ENCODE measurements at regions not wholly inside any gene's neighbourhood (a gene's known extent, or its start where the extent isn't known, plus 50 kb on each side); places are given as distances from the start of the nearest gene placed in this dataset.
"Not testable (repeated sequence)": the region's sequence is repeated elsewhere in the genome, so short reads cannot be mapped to it uniquely, and the experiment has no call there.

- H3K27ac ChIP-seq (ENCODE audit: low read length); H3K36me3 ChIP-seq (ENCODE audit: insufficient read depth, low read length); H3K4me3 ChIP-seq (ENCODE audit: low read length); H3K79me2 ChIP-seq (replicated peaks; ENCODE audit: insufficient read depth, low read length); H4K20me1 ChIP-seq (ENCODE audit: insufficient read depth); H3K27me3 ChIP-seq (ENCODE audit: insufficient read depth, low read depth, low read length); H3K9me2 ChIP-seq (ENCODE audit: insufficient read depth, low read length); H3K9me3 ChIP-seq (ENCODE audit: low read length); H3K9ac ChIP-seq (ENCODE audit: low read length); H3K4me2 ChIP-seq (ENCODE audit: low read length); H3F3A ChIP-seq (ENCODE audit: insufficient read depth, low read length, poor library complexity, severe bottlenecking); H2AFZ ChIP-seq (ENCODE audit: low read depth, low read length): not testable (repeated sequence)
These were observed 309.1 kb downstream of the GOLGA6L6 start for GRCh38 chr15:20232457-20232856.

GRCh38 chr15:20230656-20231055 is 310.9 kb downstream of the GOLGA6L6 start:
- not testable (repeated sequence) for H3K79me2 ChIP-seq (replicated peaks; ENCODE audit: insufficient read depth, low read length); H3K27me3 ChIP-seq (ENCODE audit: insufficient read depth, low read depth, low read length); H3K9me3 ChIP-seq (ENCODE audit: low read length)

DNA sequence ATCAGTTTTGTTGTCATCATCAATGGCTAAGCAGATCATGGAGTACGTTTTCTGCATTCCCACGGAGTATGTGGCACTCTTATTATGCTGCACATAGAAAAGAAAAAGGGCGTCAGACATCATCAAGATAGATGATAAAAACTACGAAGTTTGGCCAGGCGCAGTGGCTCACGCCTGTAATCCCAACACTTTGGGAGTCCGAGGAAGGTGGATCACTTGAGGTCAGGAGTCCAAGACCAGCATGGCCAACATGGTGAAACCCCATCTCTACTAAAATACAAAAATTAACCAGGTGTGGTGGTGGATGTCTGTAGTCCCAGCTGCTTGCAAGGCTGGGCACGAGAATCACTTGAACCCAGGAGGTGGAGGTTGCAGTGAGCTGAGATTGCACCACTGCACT is 312.8 kb downstream of the GOLGA6L6 start:
- not testable (repeated sequence) for H3K9me2 ChIP-seq (ENCODE audit: insufficient read depth, low read length); H3K27ac ChIP-seq (ENCODE audit: low read length); H4K20me1 ChIP-seq (ENCODE audit: insufficient read depth); H3F3A ChIP-seq (ENCODE audit: insufficient read depth, low read length, poor library complexity, severe bottlenecking); H3K9ac ChIP-seq (ENCODE audit: low read length); H3K4me3 ChIP-seq (ENCODE audit: low read length); H3K36me3 ChIP-seq (ENCODE audit: insufficient read depth, low read length); H3K27me3 ChIP-seq (ENCODE audit: insufficient read depth, low read depth, low read length); H2AFZ ChIP-seq (ENCODE audit: low read depth, low read length); H3K4me2 ChIP-seq (ENCODE audit: low read length); H3K9me3 ChIP-seq (ENCODE audit: low read length); H3K79me2 ChIP-seq (replicated peaks; ENCODE audit: insufficient read depth, low read length)

More at GRCh38 chr15:20230656-20231055, 310.9 kb downstream of the GOLGA6L6 start:
- not testable (repeated sequence) for H3K36me3 ChIP-seq (ENCODE audit: insufficient read depth, low read length); H2AFZ ChIP-seq (ENCODE audit: low read depth, low read length); H3K9me2 ChIP-seq (ENCODE audit: insufficient read depth, low read length); H3K4me2 ChIP-seq (ENCODE audit: low read length); H3F3A ChIP-seq (ENCODE audit: insufficient read depth, low read length, poor library complexity, severe bottlenecking); H3K9ac ChIP-seq (ENCODE audit: low read length); H3K27ac ChIP-seq (ENCODE audit: low read length); H3K4me3 ChIP-seq (ENCODE audit: low read length); H4K20me1 ChIP-seq (ENCODE audit: insufficient read depth)

GRCh38 chr15:20227119-20227853 is 314.3 kb downstream of the GOLGA6L6 start:
- H3K4me3 ChIP-seq (ENCODE audit: low read length); H3K9me2 ChIP-seq (ENCODE audit: insufficient read depth, low read length); H3F3A ChIP-seq (ENCODE audit: insufficient read depth, low read length, poor library complexity, severe bottlenecking); H2AFZ ChIP-seq (ENCODE audit: low read depth, low read length); H3K9ac ChIP-seq (ENCODE audit: low read length); H3K4me2 ChIP-seq (ENCODE audit: low read length); H3K36me3 ChIP-seq (ENCODE audit: insufficient read depth, low read length); H4K20me1 ChIP-seq (ENCODE audit: insufficient read depth); H3K79me2 ChIP-seq (replicated peaks; ENCODE audit: insufficient read depth, low read length); H3K27me3 ChIP-seq (ENCODE audit: insufficient read depth, low read depth, low read length); H3K9me3 ChIP-seq (ENCODE audit: low read length); H3K27ac ChIP-seq (ENCODE audit: low read length): not testable (repeated sequence)

GRCh38 chr15:20226531-20226930 is 315.1 kb downstream of the GOLGA6L6 start:
- not testable (repeated sequence) for H4K20me1 ChIP-seq (ENCODE audit: insufficient read depth); H3K9me2 ChIP-seq (ENCODE audit: insufficient read depth, low read length); H3K4me2 ChIP-seq (ENCODE audit: low read length); H3K27ac ChIP-seq (ENCODE audit: low read length); H3K4me3 ChIP-seq (ENCODE audit: low read length); H2AFZ ChIP-seq (ENCODE audit: low read depth, low read length); H3K9ac ChIP-seq (ENCODE audit: low read length); H3K9me3 ChIP-seq (ENCODE audit: low read length); H3F3A ChIP-seq (ENCODE audit: insufficient read depth, low read length, poor library complexity, severe bottlenecking); H3K36me3 ChIP-seq (ENCODE audit: insufficient read depth, low read length); H3K27me3 ChIP-seq (ENCODE audit: insufficient read depth, low read depth, low read length); H3K79me2 ChIP-seq (replicated peaks; ENCODE audit: insufficient read depth, low read length)

GRCh38 chr15:20221063-20221462 is 320.5 kb downstream of the GOLGA6L6 start:
- not testable (repeated sequence) for H3K79me2 ChIP-seq (replicated peaks; ENCODE audit: insufficient read depth, low read length); H3F3A ChIP-seq (ENCODE audit: insufficient read depth, low read length, poor library complexity, severe bottlenecking); H3K9me3 ChIP-seq (ENCODE audit: low read length); H3K4me2 ChIP-seq (ENCODE audit: low read length); H3K36me3 ChIP-seq (ENCODE audit: insufficient read depth, low read length); H2AFZ ChIP-seq (ENCODE audit: low read depth, low read length); H3K27ac ChIP-seq (ENCODE audit: low read length); H3K27me3 ChIP-seq (ENCODE audit: insufficient read depth, low read depth, low read length); H3K9me2 ChIP-seq (ENCODE audit: insufficient read depth, low read length); H3K9ac ChIP-seq (ENCODE audit: low read length); H4K20me1 ChIP-seq (ENCODE audit: insufficient read depth); H3K4me3 ChIP-seq (ENCODE audit: low read length)

GRCh38 chr15:20219171-20219570 is 322.4 kb downstream of the GOLGA6L6 start:
- not testable (repeated sequence) for H3K27ac ChIP-seq (ENCODE audit: low read length); H3K4me3 ChIP-seq (ENCODE audit: low read length); H3K9ac ChIP-seq (ENCODE audit: low read length); H3K27me3 ChIP-seq (ENCODE audit: insufficient read depth, low read depth, low read length); H3K9me3 ChIP-seq (ENCODE audit: low read length); H2AFZ ChIP-seq (ENCODE audit: low read depth, low read length); H4K20me1 ChIP-seq (ENCODE audit: insufficient read depth); H3K79me2 ChIP-seq (replicated peaks; ENCODE audit: insufficient read depth, low read length); H3K4me2 ChIP-seq (ENCODE audit: low read length); H3K9me2 ChIP-seq (ENCODE audit: insufficient read depth, low read length); H3F3A ChIP-seq (ENCODE audit: insufficient read depth, low read length, poor library complexity, severe bottlenecking); H3K36me3 ChIP-seq (ENCODE audit: insufficient read depth, low read length)

DNA sequence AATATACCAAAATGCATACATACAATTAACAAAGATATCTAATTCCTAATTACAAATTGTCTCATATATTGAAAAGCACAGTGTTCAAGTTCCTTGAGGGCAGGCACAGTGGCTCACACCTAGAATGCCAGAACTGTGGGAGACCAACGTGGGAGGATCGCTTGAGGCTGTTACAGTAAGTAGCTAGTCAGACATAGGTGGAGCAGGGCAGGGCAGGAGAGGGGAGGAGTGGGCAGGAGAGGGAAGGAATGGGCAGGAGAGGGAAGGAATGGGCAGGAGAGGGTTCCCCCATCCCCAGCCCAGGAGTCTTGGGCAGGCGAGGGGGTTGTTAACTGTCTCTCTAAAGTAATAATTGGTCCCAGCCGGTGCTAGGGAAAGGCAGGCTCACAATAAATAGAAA is 325.9 kb downstream of the GOLGA6L6 start:
- H2AFZ ChIP-seq (ENCODE audit: low read depth, low read length); H3K9me3 ChIP-seq (ENCODE audit: low read length); H3K9ac ChIP-seq (ENCODE audit: low read length); H3K27ac ChIP-seq (ENCODE audit: low read length); H3K36me3 ChIP-seq (ENCODE audit: insufficient read depth, low read length); H3K4me3 ChIP-seq (ENCODE audit: low read length); H3K79me2 ChIP-seq (replicated peaks; ENCODE audit: insufficient read depth, low read length); H3K27me3 ChIP-seq (ENCODE audit: insufficient read depth, low read depth, low read length); H3K9me2 ChIP-seq (ENCODE audit: insufficient read depth, low read length); H3F3A ChIP-seq (ENCODE audit: insufficient read depth, low read length, poor library complexity, severe bottlenecking); H4K20me1 ChIP-seq (ENCODE audit: insufficient read depth); H3K4me2 ChIP-seq (ENCODE audit: low read length): not testable (repeated sequence)

Measured in neural cell (in vitro differentiated cells).